HuH-7 (cell line): ENCODE measurements at regions not wholly inside any gene's neighbourhood (a gene's known extent, or its start where the extent isn't known, plus 50 kb on each side); places are given as distances from the start of the nearest gene placed in this dataset.
"Not testable (repeated sequence)": the region's sequence is repeated elsewhere in the genome, so short reads cannot be mapped to it uniquely, and the experiment has no call there.

Source experiments
- DNase-seq: peaks from one replicate; pipeline ENCODE4 v3.0.0; 2011; ENCODE audit warnings: low spot score

- no peak for DNase-seq
Measured at GRCh38 chr1:213535679-213536078, 452.1 kb upstream of the PROX1 start.

- DNase-seq: no peak
Measured at GRCh38 chr1:213538251-213538650, 449.5 kb upstream of the PROX1 start.

DNA sequence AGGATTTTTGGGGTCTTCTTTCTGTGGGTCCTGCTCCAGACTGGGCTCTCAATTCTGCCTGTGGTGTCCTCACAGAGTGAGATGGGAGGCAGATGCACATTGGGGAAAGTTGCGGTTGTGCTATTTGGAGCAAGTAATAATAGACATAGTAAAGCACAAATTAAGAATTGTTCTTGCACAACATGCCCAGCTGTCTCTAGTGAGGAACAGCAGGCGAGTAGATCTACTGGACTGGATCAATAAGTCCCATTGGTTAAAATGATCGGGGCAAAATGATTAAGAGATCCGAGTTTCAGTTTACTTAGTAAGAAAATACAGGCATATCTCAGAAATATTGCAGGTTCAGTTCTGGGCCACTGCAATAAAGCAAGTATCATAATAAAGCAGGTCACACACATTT, 448.3 kb upstream of the PROX1 start:
- DNase-seq: no peak

GRCh38 chr1:213541641-213542040, 446.1 kb upstream of the PROX1 start:
- DNase-seq: no peak

DNA sequence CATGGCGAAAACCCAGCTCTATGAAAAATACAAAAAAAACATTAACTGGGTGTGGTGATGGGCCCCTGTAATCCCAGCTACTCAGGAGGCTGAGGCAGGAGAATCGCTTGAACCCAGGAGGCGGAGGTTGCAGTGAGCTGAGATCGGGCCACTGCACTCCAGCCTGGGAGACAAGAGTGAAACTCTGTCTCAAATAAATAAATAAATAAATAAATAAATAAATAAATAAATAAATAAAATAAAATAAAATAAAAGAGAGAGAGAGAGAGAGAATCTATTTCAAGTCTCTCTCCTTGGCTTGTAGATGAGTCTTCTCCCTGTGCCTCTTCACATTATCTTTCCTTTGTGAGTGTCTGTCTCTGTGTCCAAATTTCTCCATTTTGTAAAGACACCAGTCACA, 442.6 kb upstream of the PROX1 start:
- DNase-seq: not testable (repeated sequence)

DNA sequence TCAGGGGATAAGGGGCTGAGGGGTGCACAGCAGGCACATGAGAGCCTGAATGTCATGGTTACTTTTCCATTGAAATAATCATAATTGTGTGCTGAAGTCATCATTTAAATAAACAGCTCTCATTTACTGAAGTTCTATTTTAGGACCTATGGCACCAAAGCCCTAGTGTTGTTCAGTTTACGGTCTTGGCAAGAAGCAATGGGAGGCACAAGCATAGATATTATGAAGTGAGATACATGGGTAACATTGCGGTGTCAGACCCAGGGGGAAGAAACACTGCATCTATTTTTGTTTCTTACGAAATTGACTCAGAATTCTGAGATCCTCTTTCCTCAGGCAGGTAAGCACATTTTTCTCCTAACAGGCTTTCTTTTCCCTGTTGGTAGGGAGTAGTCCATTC, 437.8 kb upstream of the PROX1 start:
- DNase-seq: no peak

GRCh38 chr1:213550804-213551203, 437.0 kb upstream of the PROX1 start:
- no peak for DNase-seq

- DNase-seq: no peak
Measured at GRCh38 chr1:213552045-213552444, 435.7 kb upstream of the PROX1 start.

DNA sequence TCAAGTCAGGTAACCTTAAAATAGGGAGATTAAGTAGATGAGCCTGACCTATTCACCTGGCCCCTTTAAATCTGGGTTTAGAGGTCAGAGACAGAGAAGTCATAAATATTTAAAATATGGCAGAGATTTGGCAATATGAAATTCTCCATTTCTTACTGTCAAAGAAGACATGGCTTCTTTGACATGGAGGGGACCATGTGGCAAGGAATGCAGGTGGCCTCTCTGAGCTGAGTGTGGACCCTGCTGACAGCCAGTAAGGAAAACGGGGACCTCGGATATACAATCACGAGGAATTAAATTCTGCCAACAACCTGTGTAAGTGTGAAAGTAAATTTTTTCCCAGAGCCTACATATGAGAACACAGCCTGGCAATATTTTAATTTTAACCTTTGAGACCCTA, 427.5 kb upstream of the PROX1 start:
- DNase-seq: no peak

DNA sequence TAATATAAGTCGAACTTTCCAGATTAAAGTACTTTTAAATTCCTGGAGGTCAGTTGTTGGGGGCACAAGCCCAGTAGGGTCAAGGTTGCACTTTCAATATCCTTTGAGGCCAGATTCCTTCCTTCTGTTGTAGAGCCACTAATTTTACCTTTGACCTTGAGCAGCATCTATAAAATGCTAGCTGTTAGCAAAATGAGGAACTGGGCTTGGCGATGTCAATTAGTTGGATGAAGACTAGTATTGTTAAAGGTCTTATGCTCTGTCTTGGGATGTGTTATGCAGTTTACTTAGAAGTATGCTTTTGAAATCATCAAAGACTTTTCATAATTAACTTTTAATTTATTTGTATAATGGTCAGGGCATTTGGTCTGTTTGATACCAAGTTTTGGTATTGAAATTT, 425.9 kb upstream of the PROX1 start:
- no peak for DNase-seq

- DNase-seq: peak; percentile 29
Measured at GRCh38 chr1:213564215-213564659, 423.5 kb upstream of the PROX1 start.

DNA sequence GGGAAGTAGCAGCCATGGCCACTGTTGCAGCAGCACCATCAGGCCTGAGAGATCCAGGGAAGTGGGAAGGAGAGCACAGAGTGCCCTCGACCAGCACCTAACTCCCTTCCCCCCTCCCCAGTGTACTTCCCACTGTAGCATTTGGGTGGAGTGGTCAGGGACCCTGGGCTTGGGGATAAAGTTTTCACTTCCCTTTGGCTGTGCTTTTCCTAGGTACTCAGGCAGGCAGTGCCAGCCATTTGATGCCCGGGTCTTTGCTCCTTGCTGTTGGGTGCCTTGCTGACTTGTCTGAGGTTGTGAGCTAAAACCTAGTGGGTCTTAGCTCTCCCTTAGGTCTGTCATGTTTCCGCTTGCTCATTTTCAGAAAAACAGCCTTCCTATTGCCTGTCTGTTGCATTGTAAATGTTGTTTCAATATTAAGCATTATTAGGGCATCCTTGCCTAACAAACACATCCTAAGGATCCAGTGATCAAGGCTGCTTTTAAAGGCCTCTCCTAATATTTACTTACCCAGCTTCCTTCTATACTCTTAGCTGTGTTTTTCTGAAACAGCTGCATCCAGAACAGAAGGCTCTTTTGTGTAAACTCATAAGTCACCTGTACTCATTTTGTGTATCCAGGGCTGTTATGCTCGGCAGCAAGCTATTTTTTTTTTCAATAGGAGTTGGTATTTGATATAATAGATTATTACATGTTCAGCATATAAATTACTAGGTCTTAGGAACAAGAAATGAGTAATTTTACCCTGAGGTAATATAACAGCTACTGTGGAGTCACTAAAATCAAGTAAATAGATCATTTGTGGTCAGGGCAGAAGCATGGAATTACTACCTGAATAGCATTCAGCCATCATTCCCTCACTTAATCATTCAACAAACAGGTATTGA, 418.6 kb upstream of the PROX1 start:
- no peak for DNase-seq

DNA sequence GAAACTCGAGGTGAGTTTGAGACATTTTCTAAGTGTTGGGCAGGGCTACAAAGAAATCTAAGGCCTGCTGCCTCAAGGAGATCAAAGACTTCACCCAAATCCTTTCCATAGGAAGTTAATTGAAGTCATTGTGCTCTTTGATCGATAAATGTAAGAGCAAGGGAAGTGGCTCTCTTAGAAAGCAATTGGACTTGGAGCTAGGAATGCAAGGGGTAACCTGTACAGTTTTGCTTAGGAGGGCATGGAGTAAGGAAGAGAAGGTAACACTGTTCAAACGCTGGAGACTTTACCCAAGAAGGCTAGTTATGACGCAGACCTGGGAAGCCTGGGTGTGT, 418.0 kb upstream of the PROX1 start:
- DNase-seq: no peak

- no peak for DNase-seq
Measured at GRCh38 chr1:213570487-213570886, 417.3 kb upstream of the PROX1 start.

DNA sequence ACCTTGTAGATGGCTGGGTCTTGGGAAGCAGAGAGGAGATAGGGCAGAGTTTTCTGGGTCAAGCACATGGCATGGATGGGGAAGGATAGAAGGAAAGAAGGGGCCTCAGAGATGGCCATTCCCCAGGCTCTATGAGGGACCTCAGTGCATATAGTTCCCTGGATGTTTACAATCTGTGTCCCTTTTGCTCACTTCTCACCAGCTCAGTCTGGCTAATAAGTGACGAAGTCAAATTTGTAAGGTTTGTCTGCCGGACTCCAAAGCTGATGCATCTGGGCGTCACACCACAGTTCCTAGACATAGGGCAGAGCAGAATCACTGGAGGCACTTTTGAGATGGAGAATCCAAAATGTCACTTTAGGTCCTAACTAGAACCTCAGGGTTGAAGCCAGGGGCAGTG, 416.4 kb upstream of the PROX1 start:
- no peak for DNase-seq

GRCh38 chr1:213571843-213572242, 415.9 kb upstream of the PROX1 start:
- DNase-seq: no peak

DNA sequence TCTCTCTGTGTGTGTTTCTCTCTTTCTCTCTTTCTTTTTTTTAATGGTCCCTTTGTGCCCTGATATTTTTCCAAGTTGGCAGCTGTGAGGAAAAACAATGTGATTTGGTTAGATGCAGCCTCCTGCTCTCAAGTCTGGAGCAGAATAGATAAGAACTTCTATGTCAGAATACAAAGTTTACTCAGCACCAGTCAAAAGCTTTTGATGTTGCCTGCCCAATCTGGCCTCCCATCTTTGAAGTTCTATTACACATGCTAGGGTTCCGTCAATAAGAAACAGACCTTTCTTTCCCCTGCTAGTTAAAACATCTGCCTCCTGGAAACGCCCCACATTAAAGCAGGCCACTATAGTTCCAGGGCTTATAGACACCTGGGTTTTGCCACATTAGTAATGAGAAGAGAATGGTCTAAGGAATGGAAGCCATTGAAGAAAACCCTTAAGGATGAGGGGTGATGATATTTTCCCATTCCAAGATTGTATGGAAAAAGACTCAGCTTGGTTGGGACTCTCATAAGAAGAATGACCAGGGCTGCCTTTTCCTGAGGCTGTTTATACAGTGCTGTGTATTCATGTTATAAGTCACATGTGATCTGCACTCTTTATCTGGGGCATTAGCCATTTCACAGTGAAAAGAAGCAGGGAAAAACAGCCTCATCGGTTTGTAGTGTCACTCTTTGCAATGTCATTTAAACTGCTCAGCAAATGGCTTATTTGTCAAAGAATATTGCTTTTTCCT, 414.7 kb upstream of the PROX1 start:
- DNase-seq: no peak

DNA sequence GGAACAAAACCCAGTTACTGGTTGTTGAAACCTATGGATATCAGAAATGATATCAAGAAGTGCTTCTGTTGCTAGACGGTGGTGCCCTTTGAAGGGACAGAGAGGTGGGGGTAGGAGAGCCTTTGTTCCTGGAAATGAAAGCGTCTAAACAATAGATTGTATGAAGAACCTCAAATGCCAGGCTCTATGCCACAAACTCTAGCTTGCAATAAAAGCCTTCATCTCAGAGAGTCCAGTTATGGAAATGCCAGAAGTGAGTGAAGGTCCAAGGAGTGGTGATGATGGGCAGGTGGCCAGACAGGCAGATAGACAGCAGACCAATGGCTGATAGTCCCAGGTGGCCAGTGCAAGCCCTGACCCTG, 414.1 kb upstream of the PROX1 start:
- no peak for DNase-seq

- DNase-seq: no peak
Measured at GRCh38 chr1:213582976-213583567, 404.7 kb upstream of the PROX1 start.

DNA sequence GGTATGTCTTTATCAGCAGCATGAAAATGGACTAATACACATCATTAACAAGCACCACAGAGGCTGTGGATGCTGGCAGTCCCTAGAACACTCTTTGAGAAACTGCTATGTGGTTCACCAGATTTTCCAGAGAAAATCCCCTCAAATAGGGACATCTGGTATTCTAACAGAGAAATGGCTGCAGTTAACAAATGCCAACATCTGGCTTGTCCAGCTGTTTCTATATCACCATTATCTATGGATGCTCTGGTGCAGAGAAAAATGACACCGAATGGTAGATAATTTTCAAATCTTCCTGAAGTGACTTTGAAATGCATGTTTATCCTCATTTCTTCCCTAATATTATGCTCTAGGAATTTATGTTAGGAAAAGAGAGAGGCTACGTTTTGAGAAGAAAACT, 403.5 kb upstream of the PROX1 start:
- DNase-seq: no peak

- DNase-seq: no peak
Measured at GRCh38 chr1:213585402-213585801, 402.4 kb upstream of the PROX1 start.

DNA sequence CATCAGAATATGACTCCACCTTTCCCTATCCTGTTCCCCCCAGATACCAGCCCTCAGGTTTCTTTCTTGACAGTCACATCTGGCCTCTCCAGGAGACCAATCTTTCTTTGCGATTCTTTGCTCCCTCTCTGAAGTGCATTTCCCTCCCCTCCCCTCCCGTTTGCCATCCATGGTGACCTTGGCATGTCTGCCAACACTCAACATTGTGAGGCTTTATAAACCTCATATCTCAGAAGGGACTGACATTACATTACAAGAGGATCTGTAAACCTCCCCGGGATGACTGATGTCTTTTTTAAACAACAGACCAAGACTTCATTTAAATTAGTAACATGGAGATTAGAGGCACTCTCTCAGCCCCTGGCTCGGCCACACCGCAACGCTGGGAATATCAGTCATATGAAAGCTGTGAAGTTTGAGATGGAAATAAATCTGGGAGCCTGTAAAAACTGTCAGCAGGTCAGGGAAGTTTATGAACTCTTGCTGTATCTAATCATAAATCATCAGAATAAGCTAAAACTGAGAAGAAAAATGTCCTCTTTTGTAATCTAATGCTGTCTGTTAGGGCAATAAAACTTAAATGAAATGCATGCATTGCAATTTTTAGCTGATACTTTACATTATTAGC, 401.7 kb upstream of the PROX1 start:
- DNase-seq: no peak

- no peak for DNase-seq
Measured at GRCh38 chr1:213586587-213586972, 401.2 kb upstream of the PROX1 start.
